ENCODE measurements at regions not wholly inside any gene's neighbourhood (a gene's known extent, or its start where the extent isn't known, plus 50 kb on each side); places are given as distances from the start of the nearest gene placed in this dataset.

- DNase-seq, result no peak
These were observed 169.0 kb upstream of the ARGLU1 start for GRCh38 chr13:106736941-106737340.

GRCh38 chr13:106734198-106734597 lies 166.3 kb upstream of the ARGLU1 start:
- DNase-seq, result no peak

- no peak for DNase-seq
These were observed 155.1 kb upstream of the ARGLU1 start for GRCh38 chr13:106723036-106723435.

GRCh38 chr13:106722620-106723019 lies 154.7 kb upstream of the ARGLU1 start:
- no peak for DNase-seq

GRCh38 chr13:106721599-106721998 lies 153.7 kb upstream of the ARGLU1 start:
- DNase-seq, result no peak

GRCh38 chr13:106714271-106714982 lies 146.5 kb upstream of the ARGLU1 start:
- no peak for DNase-seq

- DNase-seq, result no peak
These were observed 144.4 kb upstream of the ARGLU1 start for GRCh38 chr13:106712381-106712780.

- no peak for DNase-seq
These were observed 142.3 kb upstream of the ARGLU1 start for GRCh38 chr13:106710266-106710665.

- no peak for DNase-seq
These were observed 141.6 kb upstream of the ARGLU1 start for GRCh38 chr13:106709522-106709921.

- DNase-seq, result no peak
These were observed 134.6 kb upstream of the ARGLU1 start for GRCh38 chr13:106702505-106702904.

GRCh38 chr13:106701771-106702341 lies 133.9 kb upstream of the ARGLU1 start:
- DNase-seq, result no peak

- DNase-seq, result no peak
These were observed 132.5 kb upstream of the ARGLU1 start for GRCh38 chr13:106700439-106700838.

- DNase-seq, result no peak
These were observed 132.1 kb upstream of the ARGLU1 start for GRCh38 chr13:106700007-106700406.

GRCh38 chr13:106699311-106699710 lies 131.4 kb upstream of the ARGLU1 start:
- DNase-seq, result no peak

GRCh38 chr13:106696719-106697118 lies 128.8 kb upstream of the ARGLU1 start:
- no peak for DNase-seq

GRCh38 chr13:106696140-106696539 lies 128.2 kb upstream of the ARGLU1 start:
- DNase-seq, result no peak

GRCh38 chr13:106695139-106695538 lies 127.2 kb upstream of the ARGLU1 start:
- no peak for DNase-seq

- DNase-seq, result no peak
These were observed 123.9 kb upstream of the ARGLU1 start for GRCh38 chr13:106691861-106692260.

- DNase-seq, result no peak
These were observed 123.4 kb upstream of the ARGLU1 start for GRCh38 chr13:106691341-106691740.

- no peak for DNase-seq
These were observed 122.8 kb upstream of the ARGLU1 start for GRCh38 chr13:106690779-106691178.

GRCh38 chr13:106689906-106690305 lies 122.0 kb upstream of the ARGLU1 start:
- DNase-seq, result no peak

GRCh38 chr13:106688940-106689339 lies 121.0 kb upstream of the ARGLU1 start:
- DNase-seq, result no peak

GRCh38 chr13:106686163-106686562 lies 118.2 kb upstream of the ARGLU1 start:
- DNase-seq, result no peak

GRCh38 chr13:106685143-106685542 lies 117.2 kb upstream of the ARGLU1 start:
- no peak for DNase-seq

GRCh38 chr13:106683918-106684317 lies 116.0 kb upstream of the ARGLU1 start:
- DNase-seq, result no peak
